ENCODE measurements at regions not wholly inside any gene's neighbourhood (a gene's known extent, or its start where the extent isn't known, plus 50 kb on each side); places are given as distances from the start of the nearest gene placed in this dataset.

DNA sequence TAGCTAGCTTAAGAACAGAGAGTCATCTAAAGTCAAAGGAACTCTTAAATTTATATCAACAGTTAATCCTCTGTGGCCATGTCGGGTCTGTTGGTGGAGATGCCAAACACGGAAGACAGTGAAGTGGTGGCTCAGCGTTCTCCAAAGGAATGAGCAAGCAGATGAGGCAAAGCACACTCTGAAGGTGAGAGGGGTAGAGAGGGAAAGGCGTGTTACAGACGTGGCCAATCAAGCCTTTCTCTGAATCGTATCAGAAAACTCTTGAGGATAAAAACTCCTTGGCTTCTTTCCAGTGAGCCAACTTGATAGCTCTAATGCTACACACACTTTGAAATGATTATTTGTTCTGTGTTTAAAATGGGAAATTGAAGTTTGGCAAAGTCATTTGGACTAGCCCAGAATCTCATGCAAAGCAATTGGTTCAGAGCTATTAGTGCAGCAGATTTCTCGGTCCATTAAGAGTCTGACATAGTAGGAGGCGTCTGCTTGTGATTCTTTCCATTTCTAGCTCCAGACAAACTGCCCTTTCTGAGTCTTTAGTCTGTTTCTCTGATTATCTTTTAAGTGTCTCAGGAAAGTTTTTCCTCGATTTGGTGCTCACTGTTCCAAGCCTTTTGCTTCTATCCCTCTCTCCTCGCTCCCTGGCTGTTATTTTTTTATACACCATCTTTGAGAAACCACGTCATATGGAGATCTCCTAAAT lies 57.5 kb upstream of the CPO start:
- in situ Hi-C loops (cut with HindIII; ENCODE audit: low pct_unique_long_range_greater_than_20kb, low sequenced_read_pairs) = no loop called here
- DNase-seq (ENCODE audit: low read depth, low spot score) = no peak

DNA sequence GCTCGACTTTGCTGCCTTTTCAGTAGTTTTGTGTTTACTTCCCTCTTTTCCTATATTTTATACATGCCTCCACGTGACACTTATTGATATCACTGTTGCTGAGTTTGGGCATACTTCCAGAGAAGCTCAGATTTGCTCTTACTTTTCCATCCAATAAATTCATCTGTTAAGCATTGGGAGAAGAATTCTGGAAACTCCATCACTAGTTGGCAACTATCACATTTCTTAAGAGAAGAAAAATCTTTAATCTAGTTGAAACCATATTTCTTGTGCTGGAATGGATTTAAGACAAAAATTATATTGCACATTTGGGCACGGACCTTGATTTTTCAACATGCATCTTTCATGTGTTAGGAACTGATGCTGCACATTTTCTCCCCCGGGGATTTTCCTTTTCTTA lies 52.6 kb upstream of the CPO start:
- no peak for DNase-seq (ENCODE audit: low read depth, low spot score)
- in situ Hi-C loops (cut with HindIII; ENCODE audit: low pct_unique_long_range_greater_than_20kb, low sequenced_read_pairs) = no loop called here

DNA sequence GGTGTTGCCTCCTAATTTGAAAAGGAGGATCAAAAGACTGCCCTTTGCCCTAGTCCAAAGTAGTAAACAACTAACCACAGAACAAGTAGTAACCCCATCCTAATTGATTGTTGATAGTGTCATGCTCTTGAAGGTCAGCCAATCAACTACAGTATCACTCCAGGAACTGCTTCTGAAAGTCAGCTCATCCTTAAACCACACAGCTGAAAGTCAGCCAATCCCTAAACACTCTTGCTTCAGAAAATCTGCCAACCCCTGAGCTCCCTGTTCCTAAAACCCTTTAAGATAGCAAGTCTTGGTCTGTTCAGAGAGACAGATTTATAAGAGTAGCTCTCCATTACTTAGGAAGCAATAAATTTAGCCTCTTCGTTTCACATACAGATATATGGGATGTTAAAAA lies 51.6 kb upstream of the CPO start:
- in situ Hi-C loops (cut with HindIII; ENCODE audit: low pct_unique_long_range_greater_than_20kb, low sequenced_read_pairs) = no loop called here
- no peak for DNase-seq (ENCODE audit: low read depth, low spot score)
